Inflammatory macrophage treated with lipopolysaccharide for 4 hours (primary cell): ENCODE measurements at regions not wholly inside any gene's neighbourhood (a gene's known extent, or its start where the extent isn't known, plus 50 kb on each side); places are given as distances from the start of the nearest gene placed in this dataset.

ENCODE experiments used
- DNase-seq: peaks from one replicate; pipeline ENCODE4 v3.0.0-alpha.2; 2020

DNA sequence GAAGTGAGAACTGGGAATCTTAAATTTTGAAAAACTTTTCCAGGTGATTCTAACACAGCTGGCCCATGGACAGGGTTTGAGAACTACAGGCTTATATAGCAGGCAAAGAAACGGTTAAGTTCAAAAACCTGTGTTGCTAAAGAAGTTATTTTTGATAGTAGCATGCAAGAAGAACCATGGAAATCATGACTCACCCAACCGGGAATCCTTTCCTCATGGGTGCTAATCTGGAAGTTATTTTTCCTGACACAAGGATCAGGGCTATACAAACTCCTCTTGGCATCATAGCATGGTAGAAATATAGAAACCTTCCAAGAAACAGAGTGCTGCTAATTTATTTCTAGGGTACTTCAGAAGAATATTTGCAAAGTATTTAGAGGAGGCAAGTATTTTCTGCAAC, 588.7 kb downstream of the CCER1 start:
- DNase-seq, result no peak

DNA sequence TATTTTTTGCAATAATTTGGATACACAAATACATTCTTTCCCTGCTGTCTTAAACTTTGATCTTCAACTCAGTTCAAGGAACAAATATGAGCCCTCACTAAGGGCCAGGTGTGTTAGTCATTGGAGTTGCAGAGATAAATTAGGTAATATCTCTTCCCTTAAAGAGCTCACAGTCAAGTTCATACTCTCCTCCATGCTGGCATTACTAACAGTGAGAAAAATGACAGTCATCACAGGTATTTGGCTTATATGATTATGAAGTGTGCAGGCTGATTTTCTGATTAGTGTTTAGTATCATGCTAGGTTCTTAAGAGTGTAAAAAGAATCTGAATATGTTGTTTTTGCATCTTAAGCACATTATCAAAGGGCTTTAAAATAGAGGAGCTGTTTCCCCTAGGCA, 594.7 kb downstream of the CCER1 start:
- no peak for DNase-seq

DNA sequence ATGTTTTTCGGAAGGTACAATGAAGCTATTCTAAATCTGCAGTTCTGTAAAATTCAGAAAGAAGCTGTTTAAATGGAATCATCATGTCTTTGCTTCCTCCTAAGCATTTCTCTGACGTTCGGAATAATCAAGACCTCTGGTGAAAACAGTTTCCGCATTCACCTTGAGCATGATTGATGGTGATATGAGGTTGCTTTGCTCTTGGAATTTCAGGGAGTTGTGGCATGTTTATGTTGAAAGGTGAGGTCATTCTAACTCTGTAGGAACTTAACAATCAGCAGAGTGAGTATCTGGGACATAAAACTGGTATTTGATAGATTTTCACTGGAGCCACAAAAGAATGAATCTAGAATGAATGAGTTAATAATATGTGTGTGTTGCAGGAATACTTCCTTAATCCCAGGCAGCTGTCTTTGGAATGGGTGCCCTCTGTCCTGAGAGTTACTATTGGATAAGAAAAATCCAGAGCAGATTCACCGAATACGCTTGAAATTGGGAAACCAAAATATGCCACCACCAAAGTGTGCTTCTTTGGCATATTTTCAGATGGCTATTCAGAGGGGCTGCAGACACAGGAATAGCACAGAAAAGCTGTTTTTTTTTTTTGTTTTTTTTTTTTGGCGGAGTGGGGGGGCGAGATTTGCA, 599.1 kb downstream of the CCER1 start:
- no peak for DNase-seq

DNA sequence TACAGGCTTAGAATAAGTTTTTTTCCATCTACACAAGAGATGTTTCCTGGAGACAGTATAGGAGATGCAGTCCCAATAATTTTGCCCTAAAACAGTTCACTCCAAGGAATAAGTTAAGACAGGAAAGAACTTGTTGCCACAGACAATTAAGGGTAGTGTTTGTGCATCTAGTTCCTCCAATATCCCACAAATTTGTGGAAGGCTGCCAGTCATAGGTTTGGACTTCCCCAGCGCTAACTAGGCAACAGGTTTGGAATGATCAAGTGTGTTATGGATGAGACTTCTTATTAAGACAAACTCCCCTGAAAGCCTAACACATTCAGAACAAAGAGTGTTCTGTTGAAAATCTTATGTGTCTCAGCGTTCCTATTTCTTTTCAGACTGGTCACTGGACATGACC, 611.0 kb downstream of the CCER1 start:
- DNase-seq, result no peak

DNA sequence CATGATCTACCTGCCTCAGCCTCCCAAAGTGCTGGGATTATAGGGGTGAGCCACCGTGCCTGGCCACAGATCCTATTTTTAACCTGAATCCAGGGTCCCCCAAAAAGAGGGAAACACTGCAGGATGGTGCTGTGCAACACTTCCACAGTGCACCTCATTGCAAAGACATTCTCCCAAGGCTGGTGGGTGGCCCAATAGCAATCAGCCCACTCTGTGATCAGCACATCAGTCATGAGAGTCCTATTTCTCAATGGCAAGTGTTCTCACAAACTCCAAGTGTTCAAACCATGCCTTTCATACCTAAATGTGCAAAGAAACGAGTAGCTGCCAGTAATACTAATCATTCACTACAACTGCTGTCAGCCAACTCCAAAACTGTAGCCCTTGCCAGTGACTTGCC, 612.9 kb downstream of the CCER1 start:
- no peak for DNase-seq

DNA sequence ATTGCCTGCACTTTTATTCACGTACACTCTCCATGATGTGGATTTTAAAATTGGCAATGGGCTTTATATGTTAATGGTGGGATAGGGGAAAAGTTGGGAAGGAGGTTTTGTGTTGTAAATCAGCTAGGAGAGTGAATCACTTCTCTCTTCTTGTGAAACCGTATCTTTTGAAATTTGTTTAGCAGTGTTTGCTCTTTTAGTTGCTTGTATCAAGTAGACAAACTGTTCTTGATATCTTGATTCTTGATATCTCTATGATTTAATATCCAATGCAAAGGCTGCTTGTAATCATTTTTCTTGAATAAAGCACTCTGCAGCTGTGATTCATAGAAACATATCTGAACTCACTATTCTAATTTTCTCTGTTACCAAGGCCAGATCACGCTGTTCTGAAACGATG, 615.1 kb downstream of the CCER1 start:
- no peak for DNase-seq

DNA sequence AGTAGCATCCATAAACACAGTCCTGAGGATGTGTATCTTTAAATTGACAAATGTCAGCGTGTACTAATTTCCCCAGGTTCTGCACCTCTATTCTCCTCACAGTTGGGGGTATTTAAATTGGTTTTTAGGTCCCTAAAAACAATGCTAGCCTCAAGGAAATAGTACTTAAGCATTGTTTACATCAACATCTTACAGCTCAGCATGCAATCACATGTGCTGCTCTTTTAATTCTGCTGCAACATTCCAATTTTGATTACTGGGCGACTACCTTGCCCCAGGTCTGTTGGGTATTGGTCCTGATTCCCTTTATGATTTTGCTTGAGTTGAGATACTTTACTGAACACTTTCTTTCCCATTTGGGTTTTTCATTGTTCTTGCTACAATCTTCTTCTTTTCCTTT, 616.6 kb downstream of the CCER1 start:
- no peak for DNase-seq

DNA sequence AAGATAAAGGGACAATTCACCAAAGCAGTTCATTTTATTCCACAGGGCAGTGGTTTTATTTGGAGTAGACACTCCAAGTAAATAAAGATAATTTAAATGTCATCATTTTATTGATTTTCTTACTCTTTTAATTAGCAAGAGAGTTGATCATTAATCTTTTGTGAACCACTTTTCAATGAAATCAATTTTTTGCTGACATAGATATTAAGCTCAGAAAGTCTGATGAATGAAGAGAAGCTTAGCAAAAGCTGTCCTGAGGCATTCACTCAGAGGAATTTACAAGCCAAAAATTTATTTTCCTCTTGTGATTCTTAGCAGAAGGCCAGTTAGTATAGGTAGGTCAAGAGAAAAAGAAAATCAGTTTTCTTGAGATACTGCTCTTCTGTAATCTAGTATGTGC, 618.0 kb downstream of the CCER1 start:
- DNase-seq, result no peak

DNA sequence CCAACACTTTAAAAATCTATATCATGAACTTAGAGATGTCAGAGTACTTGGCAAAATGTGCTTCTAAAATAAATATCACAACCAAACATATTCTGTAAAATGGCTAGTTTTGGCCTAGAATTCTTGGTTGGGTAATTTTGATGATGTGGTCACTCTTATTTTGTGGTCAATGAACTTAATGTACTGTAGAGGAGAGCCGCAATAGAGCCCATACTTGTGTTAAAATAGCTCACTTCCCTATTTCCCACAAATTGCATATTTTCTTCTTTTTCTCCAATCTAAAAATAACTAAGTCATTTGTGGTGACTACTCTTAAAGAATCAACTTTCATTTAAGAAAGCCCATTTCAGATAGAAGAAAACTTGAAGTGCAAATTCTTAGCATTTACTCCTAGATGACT, 619.4 kb downstream of the CCER1 start:
- DNase-seq, result peak; percentile 75

DNA sequence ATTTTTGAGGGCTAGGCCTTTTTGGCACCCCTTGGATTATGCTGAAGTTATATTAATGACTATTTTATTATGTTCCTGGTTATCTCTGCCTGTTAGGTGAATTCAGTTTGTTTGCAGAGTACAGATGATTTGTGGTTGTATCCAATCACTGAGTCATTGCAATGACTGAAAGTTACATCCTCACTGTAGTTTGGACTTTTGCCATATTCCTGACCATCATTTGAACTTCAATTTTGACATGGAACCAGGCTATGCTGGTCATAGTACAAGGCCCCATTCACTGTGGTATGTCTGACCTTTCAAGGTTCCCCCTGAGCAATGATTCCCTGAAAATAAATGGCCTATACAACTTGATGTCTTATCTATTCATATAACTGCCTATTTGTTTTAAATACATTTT, 621.0 kb downstream of the CCER1 start:
- no peak for DNase-seq

DNA sequence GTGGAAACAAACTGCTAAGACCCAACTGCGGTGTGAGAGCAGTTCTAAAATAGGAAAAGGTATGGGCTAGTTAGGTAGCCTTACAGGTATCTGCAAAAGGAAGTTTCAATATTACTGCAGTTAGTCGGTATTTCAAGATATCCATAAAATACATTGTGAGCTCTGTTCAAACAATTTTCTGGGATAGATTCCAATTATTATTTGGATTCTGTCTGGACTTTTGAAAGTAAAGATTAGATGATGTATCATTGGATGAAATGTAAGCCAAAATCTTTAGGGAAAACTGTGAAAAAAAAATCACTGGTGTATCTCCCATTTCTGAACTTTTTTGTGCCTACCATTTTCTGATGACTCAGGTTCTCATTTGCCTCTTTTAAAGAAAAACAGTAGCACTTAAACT, 621.6 kb downstream of the CCER1 start:
- DNase-seq, result no peak

DNA sequence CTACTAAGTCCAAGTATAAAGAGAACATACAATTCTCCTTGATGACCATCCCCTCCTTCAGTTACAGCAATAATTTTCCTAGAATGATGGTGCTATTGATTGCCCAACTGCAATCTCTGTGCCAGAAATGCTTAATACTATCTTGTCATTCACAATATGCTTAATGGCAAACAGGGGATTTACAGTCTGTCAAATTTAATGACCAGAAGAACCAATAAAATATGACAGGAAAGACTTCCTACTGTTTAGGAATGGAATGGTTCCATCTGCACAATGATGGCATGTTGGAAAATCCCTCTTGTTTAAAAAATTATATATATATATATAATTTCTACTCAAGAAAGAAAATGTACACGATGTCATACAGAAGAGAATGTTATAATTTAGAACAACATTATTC, 623.2 kb downstream of the CCER1 start:
- DNase-seq, result no peak

DNA sequence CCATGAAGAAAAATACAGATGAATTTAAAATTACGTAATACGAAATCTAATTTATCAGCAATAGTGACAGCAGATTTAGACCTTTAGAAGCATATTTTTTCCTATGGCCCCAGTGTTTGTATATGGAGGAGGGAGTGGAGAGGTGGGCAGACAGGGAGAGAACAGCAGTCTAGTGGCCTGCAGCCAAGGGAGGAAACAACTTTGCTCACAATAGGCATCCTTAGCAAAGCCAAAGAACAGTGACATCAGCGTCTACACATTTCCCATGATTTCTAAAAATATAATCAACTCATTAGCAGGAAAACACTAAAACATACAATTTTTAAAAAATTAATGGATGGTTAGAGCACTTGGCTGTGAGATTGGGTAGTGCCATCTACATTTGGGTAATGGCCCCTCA, 622.6 kb upstream of the ATP2B1 start:
- no peak for DNase-seq

DNA sequence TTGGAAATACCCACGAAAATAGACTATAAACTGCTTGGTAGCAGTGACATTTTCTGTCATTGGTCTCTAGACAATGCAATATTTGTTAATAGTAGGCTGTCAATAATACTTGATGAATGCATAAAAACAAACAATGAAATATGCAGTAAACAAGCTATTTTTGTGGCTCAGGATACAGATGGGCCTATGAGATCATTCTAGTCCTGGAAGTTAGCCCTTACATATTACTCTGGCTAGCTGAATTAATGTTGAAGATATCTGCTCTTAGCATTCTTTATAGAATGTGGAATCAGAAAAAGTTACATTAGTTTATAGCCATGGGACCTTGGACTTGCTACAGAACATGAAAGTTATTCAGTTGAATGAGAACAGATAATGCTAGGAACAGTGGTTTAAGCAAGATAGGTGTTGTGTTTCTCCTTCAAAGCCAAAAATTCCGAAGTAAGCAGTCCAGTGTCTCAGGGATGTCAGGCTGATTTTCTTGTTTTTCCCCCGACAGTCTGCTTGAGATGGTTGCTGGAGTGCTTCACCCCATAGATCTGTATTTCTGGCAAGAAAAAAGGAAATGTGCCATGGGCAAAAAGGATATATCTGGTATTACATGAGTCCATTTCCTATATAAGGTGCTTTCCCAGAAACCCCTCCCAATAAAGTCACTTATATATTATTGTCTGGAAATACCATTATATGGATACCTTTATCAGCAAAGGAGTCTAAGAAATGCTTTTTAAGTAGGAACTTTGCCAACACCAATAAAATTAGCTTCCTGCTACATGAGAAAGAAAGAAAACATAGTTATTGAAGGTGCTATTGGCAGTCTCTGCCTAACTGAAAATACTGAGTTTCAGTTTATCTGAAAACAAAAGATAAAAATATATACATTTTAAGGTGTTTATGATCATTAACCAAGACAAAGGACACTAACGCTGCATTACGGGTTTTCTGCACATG, 619.4 kb upstream of the ATP2B1 start:
- no peak for DNase-seq

DNA sequence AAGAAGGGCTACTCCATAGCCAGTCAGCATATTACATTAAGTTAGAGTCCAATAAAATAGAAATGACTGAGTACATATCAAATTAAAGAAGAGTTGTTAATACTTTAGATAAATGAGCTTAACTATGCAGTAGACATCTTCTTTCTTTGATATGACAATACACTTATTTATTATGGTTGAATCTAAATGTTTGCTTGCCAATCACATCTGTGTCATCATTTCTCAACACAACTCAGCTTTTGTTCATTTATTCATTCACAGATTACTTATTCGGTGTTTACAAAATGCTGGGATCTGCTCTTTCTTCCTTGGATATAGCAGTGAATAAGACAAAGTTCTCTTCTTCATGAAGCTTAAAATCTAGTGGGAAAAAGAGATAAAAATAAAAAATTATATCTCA, 614.6 kb upstream of the ATP2B1 start:
- DNase-seq, result no peak

DNA sequence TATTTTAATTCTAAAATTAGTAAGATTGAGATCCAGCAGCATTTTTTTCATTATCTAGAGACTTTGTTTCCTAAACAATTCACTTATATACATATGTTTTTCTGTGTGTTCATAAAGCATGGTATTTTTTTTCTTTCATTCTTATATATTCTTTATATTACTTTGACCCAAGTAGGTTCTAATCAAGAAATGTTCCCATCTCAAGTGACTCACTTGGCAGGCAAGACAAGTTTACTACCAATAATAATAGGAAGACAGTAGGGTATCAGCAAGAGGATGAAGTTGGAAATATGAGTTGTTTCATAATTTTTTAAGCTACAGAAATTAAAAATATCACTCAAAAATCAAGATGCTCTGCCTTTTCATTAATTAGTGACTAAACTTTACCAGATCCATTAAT, 613.4 kb upstream of the ATP2B1 start:
- DNase-seq, result no peak

DNA sequence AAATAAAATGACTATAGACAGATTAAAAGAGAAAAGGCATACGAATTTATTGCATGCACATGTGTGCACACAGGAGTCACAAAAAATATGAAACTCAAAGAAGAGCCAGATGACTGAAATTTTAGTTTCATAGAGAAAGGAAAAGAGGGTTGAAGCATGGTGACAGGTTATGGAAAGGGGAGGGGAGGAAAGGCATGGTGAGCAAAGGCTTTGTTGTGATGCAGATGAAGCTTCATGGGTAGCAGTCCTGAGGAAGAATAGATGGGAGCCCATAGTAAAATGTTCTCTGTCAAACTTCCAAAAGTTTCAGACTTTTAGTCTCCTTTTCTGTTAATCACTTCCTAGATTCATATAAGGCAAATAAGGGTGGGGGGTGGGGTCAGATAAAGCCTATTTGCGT, 612.7 kb upstream of the ATP2B1 start:
- DNase-seq, result no peak

DNA sequence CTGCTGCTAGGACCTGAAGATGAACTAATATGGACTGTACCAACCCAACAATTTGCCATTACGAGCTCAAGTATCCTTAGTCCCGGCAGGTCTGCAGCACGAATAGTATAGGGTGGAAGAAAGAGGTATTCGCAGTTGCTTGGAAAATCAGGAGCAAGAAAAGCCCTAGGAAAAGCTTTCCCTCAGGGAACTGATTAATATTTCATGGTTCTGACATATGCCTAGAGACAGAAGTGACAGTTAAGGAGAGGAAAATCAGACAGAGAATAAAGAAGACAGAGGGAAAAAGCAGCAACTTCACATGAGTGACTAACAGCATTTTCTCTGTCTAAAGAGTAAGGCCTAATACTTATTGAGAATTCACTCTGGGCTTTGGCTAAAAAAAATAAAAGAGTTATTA, 602.9 kb upstream of the ATP2B1 start:
- DNase-seq, result no peak

DNA sequence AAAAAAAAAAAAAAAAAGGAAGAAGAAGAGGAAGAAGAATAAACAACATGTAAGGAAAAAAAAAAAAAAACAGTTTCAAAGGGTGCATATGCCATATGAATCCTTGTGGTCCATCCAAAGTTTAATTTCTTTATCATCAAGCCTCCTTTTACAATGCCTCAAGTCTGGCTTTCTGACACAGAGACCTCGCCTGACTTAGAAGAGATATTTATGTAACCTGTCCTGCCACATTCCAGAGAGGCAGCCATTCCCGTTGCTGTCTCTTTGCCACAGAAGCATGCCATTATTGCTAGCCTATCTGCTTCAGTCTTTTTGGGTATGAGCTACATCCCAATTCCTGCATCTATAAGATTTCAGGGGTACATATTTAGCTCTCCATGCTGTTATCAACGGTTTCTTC, 596.7 kb upstream of the ATP2B1 start:
- no peak for DNase-seq

DNA sequence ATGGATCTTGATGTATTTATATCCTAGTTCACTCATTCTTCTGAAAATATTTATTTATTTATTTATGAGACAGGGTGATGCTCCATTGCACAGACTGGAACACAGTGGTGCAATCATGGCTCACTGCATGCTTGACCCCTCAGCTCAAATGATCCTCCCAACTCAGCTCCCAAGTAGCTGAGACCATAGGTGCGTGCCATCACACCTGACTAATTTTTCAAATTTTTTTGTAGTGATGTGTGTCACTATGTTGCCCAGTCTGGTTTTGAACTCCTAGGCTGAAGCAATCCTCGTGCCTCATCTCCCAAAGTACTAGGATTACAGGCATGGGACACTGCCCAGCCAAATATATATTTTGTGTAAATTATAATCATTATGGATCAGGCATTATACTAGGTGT, 595.6 kb upstream of the ATP2B1 start:
- no peak for DNase-seq

DNA sequence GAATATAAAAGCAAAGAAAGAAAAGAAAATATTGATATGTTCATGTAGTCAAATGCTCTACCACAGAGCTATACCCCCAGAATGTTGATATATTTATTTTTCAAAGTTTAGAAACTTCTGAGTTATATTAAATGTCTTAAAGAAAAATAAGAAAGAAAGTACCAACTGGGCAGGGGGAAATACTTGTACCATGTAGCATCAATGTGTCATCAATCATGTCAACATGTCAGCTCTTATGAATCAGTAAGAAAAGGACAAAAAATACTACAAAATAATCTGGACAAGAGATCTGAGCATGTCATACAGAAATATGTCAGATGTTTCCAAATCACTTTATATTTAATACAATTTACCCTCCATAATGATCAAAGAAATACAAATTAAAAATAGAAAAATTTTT, 595.1 kb upstream of the ATP2B1 start:
- no peak for DNase-seq

DNA sequence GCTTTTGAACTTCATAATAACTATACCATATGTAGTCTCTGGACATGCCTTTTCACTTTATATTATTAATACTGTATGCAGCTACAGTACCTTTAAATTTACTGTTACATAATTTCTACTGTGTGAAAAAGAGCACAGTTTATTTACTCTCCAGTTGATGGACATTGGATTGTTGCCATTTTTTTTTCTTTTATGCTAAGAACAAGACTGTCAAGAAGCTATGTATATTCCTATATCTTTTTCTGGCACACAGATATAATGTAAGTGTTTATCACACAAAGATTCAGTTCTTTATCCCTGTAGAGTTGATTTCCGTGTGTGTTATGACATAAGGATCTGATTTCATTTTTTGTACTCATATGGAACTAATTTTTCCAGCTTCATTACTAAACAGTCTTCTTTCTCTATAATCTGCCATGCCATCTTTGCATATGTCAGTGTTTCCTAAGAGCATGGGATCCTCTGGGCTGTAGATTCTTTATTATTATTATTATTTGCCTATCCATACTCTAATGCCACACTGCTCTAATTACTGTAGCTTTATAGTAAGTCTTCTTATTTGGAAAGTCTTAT, 593.0 kb upstream of the ATP2B1 start:
- DNase-seq, result no peak

DNA sequence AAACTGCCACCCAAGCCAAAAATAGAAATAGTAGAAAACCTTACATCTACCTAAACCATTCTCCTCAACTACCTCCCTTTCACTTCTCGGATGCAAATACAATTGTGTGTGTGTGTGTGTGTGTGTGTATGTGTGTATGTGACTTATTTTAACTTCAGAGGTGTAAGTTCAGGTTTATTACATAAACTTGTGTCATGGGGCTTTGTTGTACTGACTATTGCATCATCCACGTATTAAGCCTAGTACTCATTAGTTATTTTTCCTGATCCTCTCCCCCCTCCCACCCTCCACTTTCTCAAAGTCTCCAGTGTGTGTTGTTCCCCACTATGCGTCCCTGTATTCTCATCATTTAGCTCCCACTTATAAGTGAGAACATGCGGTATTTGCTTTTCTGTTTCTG, 592.5 kb upstream of the ATP2B1 start:
- DNase-seq, result no peak

DNA sequence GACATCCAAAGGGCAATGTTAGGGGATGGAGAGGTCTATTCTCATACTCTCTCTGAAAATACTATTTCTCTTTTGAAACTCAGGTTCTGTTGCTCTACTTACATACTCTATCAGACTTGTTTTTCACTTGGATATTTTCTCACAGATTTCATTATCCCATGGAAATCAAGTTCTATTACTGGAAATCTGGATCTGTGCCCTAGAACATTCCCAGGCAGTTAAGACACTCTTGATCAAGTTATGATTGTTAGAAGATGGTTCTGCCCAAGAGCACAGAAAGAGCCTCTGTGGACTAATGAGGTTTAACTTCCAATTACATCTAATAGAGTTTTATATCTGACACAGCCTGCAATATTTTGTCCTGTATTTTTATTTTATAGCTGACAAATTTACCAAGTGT, 591.0 kb upstream of the ATP2B1 start:
- DNase-seq, result no peak
